Liver (tissue), 3 donors: ENCODE measurements at regions not wholly inside any gene's neighbourhood (a gene's known extent, or its start where the extent isn't known, plus 50 kb on each side); places are given as distances from the start of the nearest gene placed in this dataset.
A peak's percentile ranks its signal among the peaks of the same experiment; 100 is the strongest.

Experiments
- RAD21 ChIP-seq, 2 donors: IDR thresholded peaks; 2 replicates each; pipeline ENCODE4 v1.6.1; 2016; ENCODE audit warnings: antibody characterized with exemption in 2 of 2, mild to moderate bottlenecking in 2 of 2
- RXRA ChIP-seq, 2 donors: IDR thresholded peaks; 2 replicates each; pipeline ENCODE4 v1.6.1; 2017 to 2018; ENCODE audit warnings: antibody characterized with exemption in 2 of 2, mild to moderate bottlenecking in 1 of 2
- TF ChIP-seq, protein P1 (sequence below): fragments of 150-350 bp; IDR thresholded peaks from 2 replicates; pipeline ENCODE4 v1.5.1; 2017; ENCODE audit warnings: improper control_type of control experiment, low read depth, low read length; ENCODE audit not compliant: missing input control
- TF ChIP-seq, protein P2 (sequence below): IDR thresholded peaks from 2 replicates; pipeline ENCODE4 v1.6.1; 2016; ENCODE audit warnings: antibody characterized with exemption
- donor health status: healthy.
- donor health status: healthy.

DNA sequence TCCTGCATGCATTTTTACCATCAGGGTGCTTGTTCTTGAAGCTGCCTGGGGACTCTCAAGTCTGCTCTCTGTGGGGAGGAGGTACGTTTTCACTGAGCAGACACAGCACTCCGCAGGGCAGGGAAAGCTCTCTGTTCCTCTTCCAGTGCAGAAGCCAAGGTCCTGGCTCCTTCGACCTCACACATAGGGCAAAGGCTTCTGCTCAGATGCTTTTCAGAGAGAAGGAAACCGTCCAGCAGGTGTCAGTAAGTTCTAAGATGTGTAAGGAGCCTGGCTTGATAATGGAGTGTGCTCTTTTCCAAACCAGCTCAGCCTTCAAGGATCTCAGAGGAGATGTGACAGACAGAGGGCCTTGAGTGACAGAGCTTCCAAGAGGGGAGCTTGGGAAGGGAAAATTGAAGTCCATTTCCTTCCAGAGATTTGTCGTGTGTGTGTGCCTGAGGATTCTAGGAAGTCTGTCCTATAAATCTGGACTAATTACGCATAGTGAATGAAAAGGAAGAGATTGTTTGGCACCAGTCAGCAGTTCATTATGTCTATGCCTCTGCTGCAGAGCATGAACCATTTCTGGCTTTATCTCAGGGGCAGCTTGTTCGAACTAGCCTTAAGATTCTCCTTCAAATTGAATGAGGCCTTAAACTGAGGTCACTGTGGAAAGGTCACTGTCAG lies 67.3 kb upstream of the UPP2 start:
- TF ChIP-seq, protein P1, sequence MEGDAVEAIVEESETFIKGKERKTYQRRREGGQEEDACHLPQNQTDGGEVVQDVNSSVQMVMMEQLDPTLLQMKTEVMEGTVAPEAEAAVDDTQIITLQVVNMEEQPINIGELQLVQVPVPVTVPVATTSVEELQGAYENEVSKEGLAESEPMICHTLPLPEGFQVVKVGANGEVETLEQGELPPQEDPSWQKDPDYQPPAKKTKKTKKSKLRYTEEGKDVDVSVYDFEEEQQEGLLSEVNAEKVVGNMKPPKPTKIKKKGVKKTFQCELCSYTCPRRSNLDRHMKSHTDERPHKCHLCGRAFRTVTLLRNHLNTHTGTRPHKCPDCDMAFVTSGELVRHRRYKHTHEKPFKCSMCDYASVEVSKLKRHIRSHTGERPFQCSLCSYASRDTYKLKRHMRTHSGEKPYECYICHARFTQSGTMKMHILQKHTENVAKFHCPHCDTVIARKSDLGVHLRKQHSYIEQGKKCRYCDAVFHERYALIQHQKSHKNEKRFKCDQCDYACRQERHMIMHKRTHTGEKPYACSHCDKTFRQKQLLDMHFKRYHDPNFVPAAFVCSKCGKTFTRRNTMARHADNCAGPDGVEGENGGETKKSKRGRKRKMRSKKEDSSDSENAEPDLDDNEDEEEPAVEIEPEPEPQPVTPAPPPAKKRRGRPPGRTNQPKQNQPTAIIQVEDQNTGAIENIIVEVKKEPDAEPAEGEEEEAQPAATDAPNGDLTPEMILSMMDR, result peak; percentile 64
- TF ChIP-seq RXRA (IDR thresholded peaks at IDR 0.05) (peak; percentile 39 to 60), RAD21 (IDR thresholded peaks at IDR 0.05) (peak; percentile 94 to 96)
- TF ChIP-seq, protein P2, sequence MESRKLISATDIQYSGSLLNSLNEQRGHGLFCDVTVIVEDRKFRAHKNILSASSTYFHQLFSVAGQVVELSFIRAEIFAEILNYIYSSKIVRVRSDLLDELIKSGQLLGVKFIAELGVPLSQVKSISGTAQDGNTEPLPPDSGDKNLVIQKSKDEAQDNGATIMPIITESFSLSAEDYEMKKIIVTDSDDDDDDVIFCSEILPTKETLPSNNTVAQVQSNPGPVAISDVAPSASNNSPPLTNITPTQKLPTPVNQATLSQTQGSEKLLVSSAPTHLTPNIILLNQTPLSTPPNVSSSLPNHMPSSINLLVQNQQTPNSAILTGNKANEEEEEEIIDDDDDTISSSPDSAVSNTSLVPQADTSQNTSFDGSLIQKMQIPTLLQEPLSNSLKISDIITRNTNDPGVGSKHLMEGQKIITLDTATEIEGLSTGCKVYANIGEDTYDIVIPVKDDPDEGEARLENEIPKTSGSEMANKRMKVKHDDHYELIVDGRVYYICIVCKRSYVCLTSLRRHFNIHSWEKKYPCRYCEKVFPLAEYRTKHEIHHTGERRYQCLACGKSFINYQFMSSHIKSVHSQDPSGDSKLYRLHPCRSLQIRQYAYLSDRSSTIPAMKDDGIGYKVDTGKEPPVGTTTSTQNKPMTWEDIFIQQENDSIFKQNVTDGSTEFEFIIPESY, result no peak
